Esophagus muscularis mucosa (tissue), 3 donors: ENCODE measurements at regions not wholly inside any gene's neighbourhood (a gene's known extent, or its start where the extent isn't known, plus 50 kb on each side); places are given as distances from the start of the nearest gene placed in this dataset.

Experiments used
- CTCF ChIP-seq, 3 experiments: fragments of 200-600 bp in 2 of 3; fragments of 450-650 bp in 1 of 3; sonication (generic) in 2 of 3; IDR thresholded peaks; one replicate each; pipeline ENCODE4 v1.5.1; 2017 to 2019; ENCODE audit warnings: antibody characterized with exemption in 3 of 3, mild to moderate bottlenecking in 2 of 3, moderate library complexity in 1 of 3
- EP300 ChIP-seq: sonication (generic); formaldehyde crosslinking; IDR thresholded peaks from one replicate; pipeline ENCODE4 v1.6.1; 2017; ENCODE audit warnings: antibody characterized with exemption

- TF ChIP-seq CTCF (IDR thresholded peaks at IDR 0.05) = no peak
- no peak for TF ChIP-seq EP300
Measured at GRCh38 chr2:120436460-120436739, 90.5 kb downstream of the INHBB start.
